OCI-LY1 (cell line): ENCODE measurements at regions not wholly inside any gene's neighbourhood (a gene's known extent, or its start where the extent isn't known, plus 50 kb on each side); places are given as distances from the start of the nearest gene placed in this dataset.
"Not testable (repeated sequence)": the region's sequence is repeated elsewhere in the genome, so short reads cannot be mapped to it uniquely, and the experiment has no call there.

Experiments
- CTCF ChIP-seq: fragments of 200-600 bp; sonication (generic), shearing (Covaris generic); IDR thresholded peaks from 2 replicates; pipeline ENCODE4 v1.5.1; 2017; ENCODE audit warnings: mild to moderate bottlenecking, antibody characterized with exemption, low read length, moderate library complexity, mixed read lengths
- EZH2 ChIP-seq: fragments of 200-600 bp; sonication (generic), shearing (Covaris generic); IDR thresholded peaks from 2 replicates; pipeline ENCODE4 v1.8.0; 2017; ENCODE audit warnings: borderline replicate concordance, mixed run types, mild to moderate bottlenecking, antibody characterized with exemption, low read length, moderate library complexity, mixed read lengths

DNA sequence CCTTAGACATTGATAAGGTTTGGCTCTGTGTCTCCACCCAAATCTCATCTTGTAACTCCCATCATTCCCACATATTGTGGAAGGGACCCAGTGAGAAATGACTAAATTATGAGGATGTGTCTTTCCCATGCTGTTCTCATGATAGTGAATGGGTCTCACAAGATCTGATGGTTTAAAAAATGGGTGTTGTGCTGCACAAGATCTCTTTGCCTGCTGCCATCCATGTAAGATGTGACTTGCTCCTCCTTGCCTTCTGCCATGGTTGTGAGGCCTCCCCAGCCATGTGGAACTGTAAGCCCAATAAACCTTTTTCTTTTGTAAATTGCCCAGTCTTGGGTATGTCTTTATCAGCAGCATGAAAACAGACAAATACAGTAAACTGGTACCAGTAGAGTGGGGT lies 206.1 kb upstream of the KCND2 start:
- TF ChIP-seq CTCF, EZH2: not testable (repeated sequence)
